ENCODE measurements at regions not wholly inside any gene's neighbourhood (a gene's known extent, or its start where the extent isn't known, plus 50 kb on each side); places are given as distances from the start of the nearest gene placed in this dataset.

GRCh38 chr2:220151341-220151740 lies 523.9 kb downstream of the SLC4A3 start:
- H3K27me3 ChIP-seq = no peaks in the 10 kb centered on the region
- TF ChIP-seq CTCF (IDR thresholded peaks at IDR 0.05) = no peak
- H3K27ac ChIP-seq = no peak overlapping the region
- ATAC-seq = no peak
- DNase-seq = no peak
- no peaks in the 10 kb centered on the region for H3K9me3 ChIP-seq
- H3K4me1 ChIP-seq = no peaks in the 10 kb centered on the region
- H3K36me3 ChIP-seq = no peaks in the 10 kb centered on the region
- intact Hi-C loops (cut with DNase I) = no loop called here
- H3K4me3 ChIP-seq = no peak overlapping the region

DNA sequence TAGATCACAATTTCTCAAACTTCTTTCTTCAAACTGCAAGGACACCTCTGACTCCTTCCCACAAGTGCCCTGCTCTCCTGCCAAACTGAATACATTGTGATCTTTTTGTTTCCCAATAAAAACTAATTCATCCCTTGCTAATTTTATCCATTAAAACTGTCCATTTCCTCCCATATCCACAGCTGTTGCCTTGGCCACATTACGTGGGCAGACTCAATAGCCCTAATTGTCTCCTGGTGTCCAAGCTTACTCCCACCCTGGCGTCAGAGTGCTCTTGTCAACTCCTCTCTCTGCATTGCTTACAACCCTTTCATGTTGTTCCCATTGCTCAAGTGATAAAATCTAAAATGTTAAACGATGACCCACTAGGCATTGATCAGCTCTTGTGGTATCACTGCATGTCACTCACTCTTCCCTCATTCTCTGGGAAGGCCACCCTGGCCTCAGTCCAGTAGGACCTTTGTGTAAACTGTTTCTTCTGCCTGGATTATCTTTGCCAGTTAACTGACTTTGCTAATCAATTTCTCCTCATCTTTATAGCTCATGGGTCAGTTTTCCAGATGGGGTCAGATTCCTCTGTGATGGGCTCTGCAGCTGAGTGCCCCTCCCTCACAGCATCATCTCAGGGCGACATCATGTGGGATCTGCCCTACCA lies 525.0 kb downstream of the SLC4A3 start:
- Histone ChIP-seq H3K9me3 (no peaks in the 10 kb centered on the region), H3K4me1 (no peaks in the 10 kb centered on the region), H3K27ac (no peak overlapping the region), H3K36me3 (no peaks in the 10 kb centered on the region), H3K27me3 (no peaks in the 10 kb centered on the region), H3K4me3 (no peak overlapping the region)
- intact Hi-C loops (cut with DNase I) = no loop called here
- ATAC-seq = no peak
- no peak for DNase-seq
- no peak for TF ChIP-seq CTCF (IDR thresholded peaks at IDR 0.05)

DNA sequence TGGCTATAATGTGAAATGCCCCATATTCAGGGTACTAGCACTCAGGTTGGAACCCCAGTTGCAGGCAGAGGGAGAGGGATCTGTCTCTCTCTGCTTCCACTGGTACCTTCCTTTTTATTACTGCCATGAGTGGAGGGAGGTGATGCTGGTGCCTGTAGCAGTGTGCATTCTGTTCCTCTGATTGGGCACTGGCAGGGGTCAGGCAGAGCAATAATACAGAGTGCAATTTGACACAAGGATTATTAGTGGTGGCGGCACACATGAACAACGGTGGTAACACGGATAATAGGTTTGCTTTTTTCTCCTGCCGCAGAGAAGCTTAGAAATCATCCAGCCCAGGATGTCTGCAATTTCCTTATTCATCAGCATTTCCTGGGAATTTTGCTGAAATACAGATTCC lies 525.7 kb downstream of the SLC4A3 start:
- H3K27ac ChIP-seq = no peak overlapping the region

GRCh38 chr2:220154304-220154703 lies 526.9 kb downstream of the SLC4A3 start:
- ATAC-seq = no peak

More for the DNA sequence above, 525.7 kb downstream of the SLC4A3 start:
- intact Hi-C loops (cut with DNase I) = no loop called here
- TF ChIP-seq CTCF (IDR thresholded peaks at IDR 0.05) = no peak
- Histone ChIP-seq H3K4me3 (no peak overlapping the region), H3K4me1 (no peaks in the 10 kb centered on the region), H3K36me3 (no peaks in the 10 kb centered on the region), H3K27me3 (no peaks in the 10 kb centered on the region), H3K9me3 (no peaks in the 10 kb centered on the region)
- DNase-seq = no peak
- no peak for ATAC-seq

DNA sequence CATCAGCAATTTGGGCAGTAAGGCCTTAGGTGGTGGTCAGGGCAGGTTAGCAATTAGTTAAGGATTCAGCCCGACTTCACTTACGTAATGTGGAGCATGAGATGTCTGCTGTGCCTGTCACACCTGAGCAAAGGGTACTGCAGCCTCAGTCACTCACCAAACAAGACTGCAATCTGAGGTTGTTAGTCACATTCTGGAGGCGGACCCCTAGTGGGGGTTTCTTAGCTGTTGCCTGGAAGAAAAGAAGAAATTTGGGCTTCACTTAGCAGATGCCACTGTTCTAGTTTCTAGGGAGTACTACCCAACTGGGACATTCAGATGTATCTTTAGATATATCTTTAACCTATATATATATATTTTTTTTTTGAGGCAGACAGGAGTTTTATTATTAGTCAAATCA lies 529.9 kb downstream of the SLC4A3 start:
- ATAC-seq (no peak), DNase-seq (no peak)
- Histone ChIP-seq H3K4me3 (no peak overlapping the region), H3K36me3 (no peaks in the 10 kb centered on the region), H3K27ac (no peak overlapping the region), H3K9me3 (no peaks in the 10 kb centered on the region), H3K27me3 (no peaks in the 10 kb centered on the region), H3K4me1 (no peaks in the 10 kb centered on the region)
- intact Hi-C loops (cut with DNase I) = no loop called here
- no peak for TF ChIP-seq CTCF (IDR thresholded peaks at IDR 0.05)

More at GRCh38 chr2:220154304-220154703, 526.9 kb downstream of the SLC4A3 start:
- H3K27ac ChIP-seq = no peak overlapping the region
- H3K4me3 ChIP-seq = no peak overlapping the region
- no peaks in the 10 kb centered on the region for H3K4me1 ChIP-seq
- no peaks in the 10 kb centered on the region for H3K36me3 ChIP-seq
- no peak for TF ChIP-seq CTCF (IDR thresholded peaks at IDR 0.05)
- DNase-seq = no peak
- H3K9me3 ChIP-seq = no peaks in the 10 kb centered on the region
- intact Hi-C loops (cut with DNase I) = no loop called here
- H3K27me3 ChIP-seq = no peaks in the 10 kb centered on the region

DNA sequence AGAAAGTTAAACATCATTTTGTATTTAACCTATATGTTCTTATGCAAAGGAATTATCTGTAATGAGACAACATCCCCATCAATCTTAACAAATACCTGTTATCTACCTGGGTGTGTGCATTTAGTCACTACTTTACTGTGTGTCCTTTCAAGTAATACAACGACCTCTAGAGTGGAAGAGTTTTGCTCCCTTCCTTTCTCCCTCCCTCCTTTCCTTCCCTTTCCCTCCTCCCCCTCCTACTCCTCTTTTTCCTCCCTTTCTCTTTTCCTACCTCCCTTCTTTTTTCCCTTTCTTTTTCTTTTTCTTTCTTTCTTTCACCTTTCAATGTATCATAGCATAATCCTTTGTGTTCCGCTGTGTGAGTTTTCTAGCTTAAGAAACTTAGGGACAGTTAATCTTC lies 532.3 kb downstream of the SLC4A3 start:
- intact Hi-C loops (cut with DNase I) = no loop called here
- no peaks in the 10 kb centered on the region for H3K36me3 ChIP-seq
- ATAC-seq (no peak), DNase-seq (no peak)
- H3K4me1 ChIP-seq = no peaks in the 10 kb centered on the region
- H3K9me3 ChIP-seq = no peaks in the 10 kb centered on the region
- no peak overlapping the region for H3K4me3 ChIP-seq
- no peak overlapping the region for H3K27ac ChIP-seq
- no peak for TF ChIP-seq CTCF (IDR thresholded peaks at IDR 0.05)
- no peaks in the 10 kb centered on the region for H3K27me3 ChIP-seq

Data from upper lobe of right lung (tissue), 1 donor.